ENCODE measurements at regions not wholly inside any gene's neighbourhood (a gene's known extent, or its start where the extent isn't known, plus 50 kb on each side); places are given as distances from the start of the nearest gene placed in this dataset.

GRCh38 chrX:139125916-139126315, 404.6 kb upstream of the F9 start:
- no peak for DNase-seq (ENCODE audit: low read depth in 2 of 2)

- no peak for DNase-seq (ENCODE audit: low read depth in 2 of 2)
Measured at GRCh38 chrX:139121616-139122286, 408.8 kb upstream of the F9 start.

GRCh38 chrX:139120760-139121159, 409.2 kb upstream of the FGF13 start:
- DNase-seq (ENCODE audit: low read depth in 2 of 2) = peak in 1 of 2 donors; percentile 0

GRCh38 chrX:139113708-139114107, 402.2 kb upstream of the FGF13 start:
- DNase-seq (ENCODE audit: low read depth in 2 of 2) = peak in 1 of 2 donors; percentile 47

- peak in 1 of 2 donors; percentile 39 for DNase-seq (ENCODE audit: low read depth in 2 of 2)
Measured at GRCh38 chrX:139112432-139112831, 400.9 kb upstream of the FGF13 start.

- no peak for DNase-seq (ENCODE audit: low read depth in 2 of 2)
Measured at GRCh38 chrX:139106069-139106468, 394.6 kb upstream of the FGF13 start.

GRCh38 chrX:139094671-139095592, 383.4 kb upstream of the FGF13 start:
- no peak for DNase-seq (ENCODE audit: low read depth in 2 of 2)

- no peak for DNase-seq (ENCODE audit: low read depth in 2 of 2)
Measured at GRCh38 chrX:139093201-139093600, 381.7 kb upstream of the FGF13 start.

- DNase-seq (ENCODE audit: low read depth in 2 of 2) = no peak
Measured at GRCh38 chrX:139091878-139092277, 380.4 kb upstream of the FGF13 start.

- no peak for DNase-seq (ENCODE audit: low read depth in 2 of 2)
Measured at GRCh38 chrX:139091066-139091465, 379.5 kb upstream of the FGF13 start.

- no peak for DNase-seq (ENCODE audit: low read depth in 2 of 2)
Measured at GRCh38 chrX:139086246-139086645, 374.7 kb upstream of the FGF13 start.

- no peak for DNase-seq (ENCODE audit: low read depth in 2 of 2)
Measured at GRCh38 chrX:139085404-139085803, 373.9 kb upstream of the FGF13 start.

- peak in 1 of 2 donors; percentile 22 for DNase-seq (ENCODE audit: low read depth in 2 of 2)
Measured at GRCh38 chrX:139083191-139083590, 371.7 kb upstream of the FGF13 start.

- no peak for DNase-seq (ENCODE audit: low read depth in 2 of 2)
Measured at GRCh38 chrX:139081965-139082364, 370.4 kb upstream of the FGF13 start.

- no peak for DNase-seq (ENCODE audit: low read depth in 2 of 2)
Measured at GRCh38 chrX:139079789-139080188, 368.3 kb upstream of the FGF13 start.

GRCh38 chrX:139078761-139079280, 367.3 kb upstream of the FGF13 start:
- no peak for DNase-seq (ENCODE audit: low read depth in 2 of 2)

- no peak for DNase-seq (ENCODE audit: low read depth in 2 of 2)
Measured at GRCh38 chrX:139078342-139078741, 366.8 kb upstream of the FGF13 start.

GRCh38 chrX:139077281-139078250, 366.0 kb upstream of the FGF13 start:
- DNase-seq (ENCODE audit: low read depth in 2 of 2) = no peak

GRCh38 chrX:139063364-139063763, 351.8 kb upstream of the FGF13 start:
- no peak for DNase-seq (ENCODE audit: low read depth in 2 of 2)

GRCh38 chrX:139058831-139059495, 347.4 kb upstream of the FGF13 start:
- peak; percentile 15 to 72 for DNase-seq (ENCODE audit: low read depth in 2 of 2)

- DNase-seq (ENCODE audit: low read depth in 2 of 2) = no peak
Measured at GRCh38 chrX:139052461-139052860, 340.9 kb upstream of the FGF13 start.
